Germinal center (tissue), 1 donor: ENCODE measurements at regions not wholly inside any gene's neighbourhood (a gene's known extent, or its start where the extent isn't known, plus 50 kb on each side); places are given as distances from the start of the nearest gene placed in this dataset.

Source experiments
- DNase-seq: peaks from one replicate; pipeline ENCODE4 v3.0.0; 2012; ENCODE audit warnings: mixed read lengths, low spot score

DNA sequence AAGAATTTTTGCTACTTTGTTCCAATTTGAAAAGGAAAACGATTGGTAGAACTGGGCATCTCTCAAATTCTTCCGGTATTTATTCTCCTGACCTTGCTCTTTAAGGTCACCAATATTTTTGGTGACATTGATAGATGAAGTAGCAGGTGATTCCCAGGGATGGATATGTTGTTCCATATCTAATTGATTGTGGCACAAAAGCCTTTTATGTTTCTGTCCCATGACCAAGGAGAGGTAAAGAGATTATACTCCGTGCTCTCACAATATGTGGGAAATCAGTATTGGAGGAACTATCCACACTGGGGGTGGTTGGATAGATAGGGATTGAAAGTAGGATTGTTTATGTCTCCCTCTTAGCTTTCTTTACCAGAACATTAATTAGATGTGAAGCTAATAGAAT is 61.7 kb upstream of the LRIG3 start:
- no peak for DNase-seq

GRCh38 chr12:58980768-58981167 is 60.5 kb upstream of the LRIG3 start:
- DNase-seq, result no peak

- no peak for DNase-seq
Observed at GRCh38 chr12:58978717-58979116, 58.4 kb upstream of the LRIG3 start.

DNA sequence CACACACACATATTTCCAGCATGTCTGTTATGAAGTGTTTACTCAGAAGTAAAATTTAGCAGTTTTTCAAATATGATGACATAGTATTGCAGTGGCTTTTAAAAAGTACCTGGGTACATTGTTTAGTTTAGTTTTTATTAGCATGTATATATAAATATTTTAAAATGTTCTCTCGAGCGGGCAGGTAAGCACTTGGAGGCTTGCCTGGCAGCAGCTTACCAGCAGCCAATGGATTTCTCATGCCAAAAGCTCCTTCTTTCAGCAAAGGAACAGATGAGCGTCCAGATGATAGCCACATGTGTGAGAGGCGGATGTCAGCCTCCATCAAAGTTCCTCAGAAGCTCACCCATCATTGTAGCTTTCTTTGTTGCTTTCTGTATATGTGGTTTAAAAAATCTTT is 57.2 kb upstream of the LRIG3 start:
- no peak for DNase-seq

DNA sequence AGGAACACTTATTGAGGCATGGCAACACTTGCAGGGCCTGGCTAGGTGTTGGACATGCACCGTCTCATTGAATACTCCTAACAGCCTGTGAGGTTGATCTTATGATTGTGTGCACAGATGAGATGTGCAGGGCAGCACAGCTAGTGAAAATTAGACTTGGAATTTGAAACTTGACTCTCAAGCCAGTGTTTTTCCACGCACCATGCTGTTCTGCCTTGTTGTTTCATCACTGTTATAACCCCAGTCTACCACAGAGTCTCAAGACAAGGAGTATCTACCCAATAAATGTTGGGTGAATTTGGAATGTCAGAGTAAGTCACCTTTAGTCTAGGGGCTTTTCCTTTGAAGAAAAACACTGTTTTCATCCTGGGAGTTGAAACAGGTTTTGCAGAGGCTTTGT is 55.8 kb upstream of the LRIG3 start:
- DNase-seq, result no peak
